Coronary artery (tissue), 2 donors: ENCODE measurements at regions not wholly inside any gene's neighbourhood (a gene's known extent, or its start where the extent isn't known, plus 50 kb on each side); places are given as distances from the start of the nearest gene placed in this dataset.

Experiments used
- DNase-seq: peaks from one replicate; pipeline ENCODE4 v3.0.0-alpha.2; 2017; ENCODE audit warnings: low spot score
- H3K27ac ChIP-seq, 2 donors: fragments of 200-600 bp; sonication (generic); one replicate each; pipeline ENCODE4 v1.5.1; 2016 to 2019
- H3K4me3 ChIP-seq: fragments of 200-600 bp; sonication (generic); 2 replicates; pipeline ENCODE4 v1.5.1; 2016; ENCODE audit warnings: mild to moderate bottlenecking, moderate library complexity
- CTCF ChIP-seq: fragments of 200-600 bp; sonication (generic); IDR thresholded peaks from one replicate; pipeline ENCODE4 v1.5.1; 2019; ENCODE audit warnings: antibody characterized with exemption

DNA sequence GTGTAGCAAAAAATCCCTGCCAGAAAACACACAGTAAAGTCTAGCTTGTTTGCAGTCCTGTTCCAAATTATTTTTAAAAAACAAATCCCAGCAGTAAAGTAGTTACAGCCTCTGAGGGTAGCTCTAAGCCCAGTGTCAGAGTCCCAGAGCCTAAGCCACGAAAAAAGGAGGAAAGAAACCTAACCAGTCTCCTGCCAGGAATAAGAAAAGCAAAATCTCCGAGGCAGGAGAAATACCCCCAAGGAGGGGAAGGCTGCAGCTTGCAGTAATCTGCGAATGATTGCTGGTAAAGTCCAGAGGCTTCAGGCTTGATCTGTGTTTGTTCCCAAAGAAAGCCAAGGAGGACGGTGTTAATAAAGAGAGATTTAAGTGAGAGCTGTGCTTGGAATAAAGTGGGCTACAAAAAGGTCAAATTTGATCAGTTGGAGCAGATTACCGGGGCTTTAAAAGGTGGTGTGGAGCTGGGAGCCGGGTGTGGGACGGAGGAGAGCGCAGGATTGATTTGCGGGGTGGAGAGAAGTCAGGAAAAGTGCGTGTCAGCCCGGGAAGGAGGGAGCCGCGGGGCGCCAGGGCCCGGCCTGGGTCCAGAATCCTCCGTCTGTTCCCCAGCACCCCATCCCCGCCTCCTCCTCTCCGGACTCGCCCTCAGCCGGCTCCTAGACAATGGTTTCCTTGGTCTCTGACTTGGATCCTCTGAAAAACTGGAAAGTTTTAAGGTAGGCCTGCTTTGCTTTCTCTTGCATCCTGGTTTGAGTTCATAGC, 219.4 kb upstream of the CELF2 start:
- H3K4me3 ChIP-seq: peak overlapping the region; percentile 53
- no peak for DNase-seq
- no peak for TF ChIP-seq CTCF
- H3K27ac ChIP-seq: peak overlapping the region; percentile 89

GRCh38 chr10:10798864-10799192, 218.8 kb upstream of the CELF2 start:
- no peak for DNase-seq
- peak overlapping the region; percentile 89 for H3K27ac ChIP-seq
- H3K4me3 ChIP-seq: peak overlapping the region; percentile 53
- TF ChIP-seq CTCF: no peak

DNA sequence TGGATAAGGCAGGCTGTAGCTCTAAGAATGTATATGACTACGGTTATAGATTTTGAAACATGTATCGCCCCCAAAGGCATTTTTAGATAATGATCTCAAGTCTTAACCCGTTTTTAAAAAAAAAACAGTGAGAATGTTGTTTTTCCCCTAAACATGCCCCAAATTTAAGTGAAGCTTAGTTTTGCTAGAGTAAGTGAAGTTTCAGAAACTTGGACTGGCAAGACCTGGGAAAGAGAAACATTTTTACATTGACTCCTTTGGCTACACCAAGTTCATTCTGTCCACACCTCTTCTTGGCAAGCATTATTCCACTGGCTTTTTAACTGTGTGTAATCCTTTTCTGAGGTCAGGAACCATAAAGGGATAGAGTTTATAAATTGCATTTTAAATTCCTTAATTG, 216.7 kb upstream of the CELF2 start:
- peak overlapping the region; percentile 19 for H3K4me3 ChIP-seq
- TF ChIP-seq CTCF: no peak
- H3K27ac ChIP-seq: peak overlapping the region; percentile 33 to 40
- no peak for DNase-seq

DNA sequence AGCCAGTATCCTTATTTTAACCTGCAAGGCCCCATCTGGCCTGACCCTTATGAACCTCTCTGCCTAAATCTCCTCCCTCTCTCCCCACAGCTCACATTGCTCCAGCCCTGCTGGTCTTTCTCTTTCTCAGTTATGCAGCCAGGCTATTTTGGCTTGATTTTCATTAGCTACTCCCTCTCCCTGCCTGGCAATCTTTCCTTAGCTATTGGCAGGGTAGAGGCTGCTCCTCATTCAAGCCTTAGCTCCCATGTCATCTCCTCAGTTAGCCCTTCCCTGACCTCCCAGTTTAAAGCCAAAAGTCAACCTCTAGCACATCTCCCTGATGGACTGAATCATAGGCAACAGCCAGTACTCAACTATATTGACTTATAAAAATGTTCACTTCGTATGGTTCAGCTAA, 214.4 kb upstream of the CELF2 start:
- no peak for DNase-seq
- peak overlapping the region; percentile 4 for H3K4me3 ChIP-seq
- TF ChIP-seq CTCF: no peak
- H3K27ac ChIP-seq: peak overlapping the region; percentile 47 to 76

DNA sequence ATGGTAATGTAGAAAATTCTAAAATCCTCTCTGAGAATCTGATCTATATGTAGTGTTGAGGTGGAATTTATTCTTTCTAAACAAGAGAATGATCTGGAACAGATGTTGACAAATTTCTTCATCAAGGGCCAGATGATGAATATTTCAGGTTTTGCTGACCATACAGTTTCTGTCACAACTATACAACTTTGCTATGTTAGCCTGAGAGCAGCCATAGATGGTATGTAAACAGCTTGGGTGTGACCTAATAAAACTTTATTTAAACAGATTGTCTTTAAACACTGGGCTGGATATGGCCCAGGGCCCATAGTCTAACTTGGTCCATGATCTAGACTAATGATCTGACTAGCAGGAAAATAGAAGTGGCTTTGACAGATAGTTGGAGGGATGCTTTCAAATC, 213.6 kb upstream of the CELF2 start:
- no peak for TF ChIP-seq CTCF
- no peak overlapping the region for H3K4me3 ChIP-seq
- no peak for DNase-seq
- peak overlapping the region; percentile 47 to 76 for H3K27ac ChIP-seq

DNA sequence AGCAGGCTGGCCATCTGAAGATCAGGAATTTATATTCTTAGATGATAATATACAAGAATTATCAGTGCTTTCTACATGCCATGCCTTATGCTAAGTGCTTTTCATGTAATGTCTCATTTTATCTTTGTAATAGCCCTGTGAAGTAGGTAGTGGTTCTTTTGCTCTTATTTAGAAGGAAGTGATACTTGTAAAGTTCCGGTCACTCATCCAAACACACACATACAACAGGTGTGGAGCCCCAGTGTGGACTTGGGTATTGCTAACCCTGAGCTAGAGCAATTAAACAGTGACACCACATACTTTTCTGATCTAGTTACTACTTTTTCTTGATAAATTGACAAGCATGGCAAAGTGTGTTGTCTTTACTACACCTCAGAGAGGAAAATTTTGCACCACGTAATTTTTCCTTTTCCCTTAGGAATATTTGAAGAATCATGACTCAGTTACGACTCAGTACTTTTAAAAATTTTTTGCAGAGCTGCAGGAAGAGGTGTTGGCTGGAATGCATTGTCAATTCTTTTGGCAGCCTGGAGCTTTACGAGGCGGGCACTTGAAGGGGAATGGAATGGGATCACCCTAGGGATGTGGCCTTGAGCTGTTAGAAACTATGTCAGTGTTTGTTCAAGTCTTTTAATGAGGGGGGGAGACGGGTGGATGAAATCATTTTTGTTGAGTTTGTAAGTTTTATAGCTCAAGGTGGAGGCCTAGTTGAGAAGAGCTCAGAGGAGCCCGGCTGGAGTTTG, 212.5 kb upstream of the CELF2 start:
- TF ChIP-seq CTCF: no peak
- Histone ChIP-seq H3K27ac (peak overlapping the region; percentile 28 to 76), H3K4me3 (no peak overlapping the region)
- DNase-seq: no peak

- no peak for TF ChIP-seq CTCF
- Histone ChIP-seq H3K27ac (no peak overlapping the region), H3K4me3 (no peak overlapping the region)
- DNase-seq: no peak
Observed at GRCh38 chr10:10807106-10807505, 210.6 kb upstream of the CELF2 start.
